CD1c-positive myeloid dendritic cell (primary cell): ENCODE measurements at regions not wholly inside any gene's neighbourhood (a gene's known extent, or its start where the extent isn't known, plus 50 kb on each side); places are given as distances from the start of the nearest gene placed in this dataset.
A peak's percentile ranks its signal among the peaks of the same experiment; 100 is the strongest.
"Not testable (repeated sequence)": the region's sequence is repeated elsewhere in the genome, so short reads cannot be mapped to it uniquely, and the experiment has no call there.

Experiments used
- DNase-seq: peaks from one replicate; pipeline ENCODE4 v3.0.0-alpha.2; 2016; ENCODE audit errors: extremely low spot score

GRCh38 chr3:18735005-18735404, 309.9 kb upstream of the SATB1 start:
- DNase-seq, result no peak

GRCh38 chr3:18734309-18734708, 309.2 kb upstream of the SATB1 start:
- no peak for DNase-seq

- no peak for DNase-seq
Measured at GRCh38 chr3:18732474-18732873, 307.3 kb upstream of the SATB1 start.

- no peak for DNase-seq
Measured at GRCh38 chr3:18730491-18730890, 305.4 kb upstream of the SATB1 start.

DNA sequence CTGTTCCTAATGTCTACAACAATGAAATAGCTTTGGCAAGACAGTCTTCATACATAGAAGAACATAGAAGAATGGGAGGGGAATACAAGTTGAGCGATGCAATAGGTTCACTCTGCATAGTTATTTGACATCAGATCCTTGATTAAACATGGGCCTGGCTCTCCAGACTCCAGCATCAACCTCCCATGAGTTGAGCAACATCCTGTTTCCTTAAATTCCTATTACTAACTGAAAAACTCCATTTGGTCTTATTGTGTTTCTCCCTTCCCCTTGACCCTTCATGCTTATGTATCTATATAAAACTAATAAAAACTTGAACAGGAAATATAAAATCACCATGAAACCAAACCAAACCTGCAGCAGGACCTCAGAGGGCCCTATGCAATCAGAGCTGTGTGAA, 304.5 kb upstream of the SATB1 start:
- no peak for DNase-seq

GRCh38 chr3:18725668-18726407, 300.7 kb upstream of the SATB1 start:
- peak; percentile 59 for DNase-seq

- no peak for DNase-seq
Measured at GRCh38 chr3:18724456-18724855, 299.3 kb upstream of the SATB1 start.

DNA sequence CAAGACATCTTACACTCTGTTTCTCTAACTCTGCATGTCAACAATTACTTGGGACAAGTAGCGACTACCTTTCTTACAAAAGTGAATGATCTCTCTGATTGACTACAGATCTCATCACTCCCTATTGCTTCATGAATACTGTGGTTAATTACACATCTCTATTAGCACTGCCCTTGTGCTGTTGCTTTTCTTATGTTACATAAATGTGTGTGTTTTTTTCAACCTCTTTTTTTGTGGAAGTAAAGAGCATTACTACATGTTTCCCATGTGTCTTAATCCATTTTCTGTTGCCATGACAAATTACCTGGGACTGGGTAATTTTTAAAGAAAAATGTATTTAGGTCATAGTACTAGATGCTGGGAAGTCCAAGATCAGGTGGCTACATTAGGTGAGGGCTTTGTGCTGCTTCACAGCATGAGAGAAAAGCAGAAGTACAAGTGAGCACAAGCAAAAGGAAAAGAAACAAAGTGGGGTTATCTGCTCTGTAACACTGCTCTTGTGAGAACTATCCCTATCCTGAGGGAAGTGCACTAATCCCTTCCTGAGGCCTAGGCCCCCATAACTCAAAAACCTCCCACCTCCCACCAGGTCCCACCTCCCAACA, 298.2 kb upstream of the SATB1 start:
- DNase-seq, result peak; percentile 57

- no peak for DNase-seq
Measured at GRCh38 chr3:18720543-18720942, 295.4 kb upstream of the SATB1 start.

DNA sequence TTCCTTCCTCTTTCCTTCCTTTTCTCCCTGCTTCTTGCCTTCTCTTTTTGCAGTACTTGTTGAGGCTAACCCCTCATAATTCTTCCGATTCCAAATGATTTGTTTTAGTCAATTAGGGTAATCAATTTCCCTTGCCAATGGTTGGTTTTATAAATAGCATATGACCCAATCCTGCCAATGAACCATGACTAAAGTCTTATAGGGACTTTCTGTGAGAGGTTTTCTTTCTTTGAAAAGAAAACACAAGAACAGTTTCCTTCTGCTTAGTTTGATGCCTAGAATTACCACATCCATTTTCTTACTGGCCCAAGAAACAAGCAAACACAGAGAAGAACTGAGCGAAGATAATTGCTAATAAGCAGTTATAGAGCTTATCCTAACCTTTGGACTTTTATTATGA, 292.5 kb upstream of the SATB1 start:
- no peak for DNase-seq

GRCh38 chr3:18716821-18717220, 291.7 kb upstream of the SATB1 start:
- no peak for DNase-seq

DNA sequence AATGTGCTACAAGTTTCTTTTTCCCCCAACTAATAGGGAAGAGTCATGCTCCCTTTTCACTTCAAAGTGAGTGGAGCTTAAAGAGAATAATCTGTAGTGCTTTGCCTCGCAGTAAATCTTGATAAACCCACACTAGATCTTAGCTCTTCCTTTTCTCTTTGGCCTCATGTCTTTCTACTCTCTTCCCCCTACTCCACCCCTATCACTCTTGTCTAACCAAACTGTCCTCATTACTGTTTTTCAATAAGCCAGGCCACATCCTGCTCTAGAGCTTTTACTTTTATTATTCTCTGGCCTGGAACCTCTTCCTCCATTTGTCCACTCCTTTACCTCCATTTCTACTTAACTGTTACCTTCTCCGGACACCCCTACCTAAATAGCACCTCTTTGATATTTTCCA, 291.0 kb upstream of the SATB1 start:
- DNase-seq, result no peak

- no peak for DNase-seq
Measured at GRCh38 chr3:18715208-18715607, 290.1 kb upstream of the SATB1 start.

GRCh38 chr3:18713577-18713951, 288.4 kb upstream of the SATB1 start:
- no peak for DNase-seq

- no peak for DNase-seq
Measured at GRCh38 chr3:18712713-18713576, 287.8 kb upstream of the SATB1 start.

GRCh38 chr3:18704326-18704725, 279.2 kb upstream of the SATB1 start:
- DNase-seq, result no peak

DNA sequence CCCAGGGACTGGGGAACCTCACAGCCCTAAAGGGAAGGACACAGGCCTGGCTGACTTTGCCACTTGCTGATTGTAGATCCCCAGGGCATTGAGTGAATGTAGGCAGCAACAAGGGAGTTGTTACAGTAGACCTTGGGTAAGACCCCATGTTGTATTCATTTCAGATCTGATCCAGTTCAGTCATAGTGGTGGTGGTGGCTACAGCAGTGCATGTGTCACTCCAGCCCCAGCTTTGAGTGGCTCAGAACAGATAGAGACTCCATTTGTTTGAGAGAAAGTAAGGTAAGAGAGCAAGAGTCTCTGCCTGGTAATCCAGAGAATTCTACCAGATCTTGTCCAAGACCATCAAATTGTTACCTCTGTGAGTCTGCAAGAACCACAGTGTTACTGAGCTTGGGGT, 278.7 kb upstream of the SATB1 start:
- no peak for DNase-seq

DNA sequence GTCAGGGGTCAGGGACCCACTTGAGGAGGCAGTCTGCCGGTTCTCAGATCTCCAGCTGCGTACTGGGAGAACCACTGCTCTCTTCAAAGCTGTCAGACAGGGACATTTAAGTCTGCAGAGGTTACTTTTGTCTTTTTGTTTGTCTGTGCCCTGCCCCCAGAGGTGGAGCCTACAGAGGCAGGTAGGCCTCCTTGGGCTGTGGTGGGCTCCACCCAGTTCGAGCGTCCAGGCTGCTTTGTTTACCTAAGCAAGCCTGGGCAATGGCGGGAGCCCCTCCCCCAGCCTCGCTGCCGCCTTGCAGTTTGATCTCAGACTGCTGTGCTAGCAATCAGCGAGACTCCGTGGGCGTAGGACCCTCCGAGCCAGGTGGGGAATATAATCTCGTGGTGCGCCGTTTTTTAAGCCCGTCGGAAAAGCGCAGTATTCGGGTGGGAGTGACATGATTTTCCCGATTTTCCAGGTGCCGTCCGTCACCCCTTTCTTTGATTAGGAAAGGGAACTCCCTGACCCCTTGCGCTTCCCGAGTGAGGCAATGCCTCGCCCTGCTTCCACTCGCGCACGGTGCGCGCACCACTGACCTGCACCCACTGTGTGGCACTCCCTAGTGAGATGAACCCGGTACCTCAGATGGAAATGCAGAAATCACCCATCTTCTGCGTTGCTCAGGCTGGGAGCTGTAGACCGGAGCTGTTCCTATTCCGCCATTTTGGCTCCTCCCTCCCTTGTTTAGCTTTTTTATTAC, 268.6 kb upstream of the SATB1 start:
- DNase-seq, result not testable (repeated sequence)

DNA sequence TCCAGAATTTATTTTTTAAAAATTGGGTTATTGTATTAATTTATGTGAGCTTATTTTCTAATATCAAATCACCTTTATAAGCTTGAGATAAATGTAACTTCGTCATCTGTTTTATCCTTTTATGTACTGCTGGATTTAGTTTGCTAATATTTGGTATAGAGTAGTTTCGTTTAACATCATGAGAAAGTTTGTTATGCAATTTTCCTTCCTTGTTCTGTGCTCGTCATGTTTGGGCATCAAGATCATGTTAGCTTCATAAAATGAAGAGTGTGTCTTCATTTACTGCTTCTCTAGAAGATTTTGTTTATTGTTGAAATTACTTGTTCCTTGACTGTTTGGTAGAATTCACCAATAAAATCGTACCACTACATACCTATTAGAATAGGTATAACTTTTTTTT, 262.1 kb upstream of the SATB1 start:
- peak; percentile 39 for DNase-seq

DNA sequence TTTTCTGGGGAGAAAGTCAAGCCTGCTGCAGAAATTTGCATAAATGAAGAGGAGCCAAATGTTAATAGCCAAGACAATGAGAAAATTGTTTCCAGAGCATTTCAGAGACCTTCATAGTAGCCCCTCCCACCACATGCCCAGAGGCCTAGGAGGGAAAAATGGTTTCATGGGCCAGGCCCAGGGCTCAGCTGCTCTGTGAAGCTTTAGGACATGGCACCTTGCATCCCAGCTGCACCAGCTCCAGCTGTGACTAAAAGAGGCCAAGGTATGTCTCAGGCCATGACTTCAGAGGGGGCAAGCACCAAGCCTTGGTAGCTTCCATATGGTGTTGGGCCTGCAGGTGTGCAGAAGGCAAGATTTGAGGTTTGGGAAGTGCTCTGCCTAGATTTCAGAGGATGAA, 258.8 kb upstream of the SATB1 start:
- DNase-seq, result no peak

DNA sequence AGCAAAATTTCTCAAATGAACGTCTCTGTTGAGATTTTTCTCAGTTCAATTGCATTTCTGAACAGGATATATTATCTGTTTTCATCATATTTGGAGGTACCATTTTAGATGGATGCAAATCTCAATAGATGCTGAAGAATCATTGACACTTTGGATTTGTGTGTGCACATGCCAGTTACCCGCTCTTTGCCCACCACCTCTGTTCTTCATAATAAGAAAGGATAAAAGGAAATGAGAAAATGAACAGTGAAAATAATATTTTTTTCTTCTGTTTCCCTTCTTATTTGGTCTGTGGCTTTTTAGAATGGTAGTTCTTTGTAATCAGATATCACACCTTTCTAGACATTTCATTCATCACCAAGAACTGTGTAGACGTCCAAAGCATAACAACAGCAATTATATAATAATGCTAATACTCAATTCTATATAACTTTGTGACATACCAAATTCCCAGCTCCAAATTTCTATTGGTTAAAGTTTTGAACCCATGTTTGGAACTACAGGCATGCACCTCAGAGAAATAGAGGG, 256.7 kb upstream of the SATB1 start:
- no peak for DNase-seq

DNA sequence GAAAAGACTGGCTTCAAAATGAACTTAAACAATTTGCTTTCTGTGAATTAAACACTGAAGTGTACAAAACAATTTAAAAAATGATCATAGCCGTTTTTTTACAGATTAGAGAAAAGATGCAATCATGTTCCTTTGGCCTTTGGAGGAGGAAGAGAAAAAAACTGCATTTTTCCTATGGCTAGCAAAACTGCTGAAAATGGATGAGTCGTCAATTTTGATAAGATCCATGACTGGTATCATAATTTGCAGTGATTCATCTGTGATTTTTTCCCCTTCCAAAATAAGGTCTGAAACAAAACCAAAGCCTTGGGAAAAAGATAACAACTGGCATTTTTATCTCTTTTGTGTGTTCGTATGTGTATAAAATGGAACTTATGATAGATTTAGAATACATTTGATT, 255.6 kb upstream of the SATB1 start:
- DNase-seq, result no peak
